ENCODE measurements at regions not wholly inside any gene's neighbourhood (a gene's known extent, or its start where the extent isn't known, plus 50 kb on each side); places are given as distances from the start of the nearest gene placed in this dataset.

- TF ChIP-seq CTCF (IDR thresholded peaks at IDR 0.05), result no peak
- no peak for TF ChIP-seq EP300 (IDR thresholded peaks at IDR 0.05)
- no peak for TF ChIP-seq POLR2A (IDR thresholded peaks at IDR 0.05)
Measured at GRCh38 chr13:80497978-80498377, 157.1 kb upstream of the SPRY2 start.

Measured in gastroesophageal sphincter (tissue), 3 donors.